ENCODE measurements at regions not wholly inside any gene's neighbourhood (a gene's known extent, or its start where the extent isn't known, plus 50 kb on each side); places are given as distances from the start of the nearest gene placed in this dataset.

GRCh38 chr11:45597097-45597496 is 68.3 kb downstream of the CHST1 start:
- DNase-seq, result no peak

- no peak for DNase-seq
Measured at GRCh38 chr11:45596571-45596970, 68.9 kb downstream of the CHST1 start.

- no peak for DNase-seq
Measured at GRCh38 chr11:45593992-45594391, 71.4 kb downstream of the CHST1 start.

- no peak for DNase-seq
Measured at GRCh38 chr11:45592636-45593035, 72.8 kb downstream of the CHST1 start.

- no peak for DNase-seq
Measured at GRCh38 chr11:45590743-45591142, 74.7 kb downstream of the CHST1 start.

GRCh38 chr11:45585205-45585604 is 80.2 kb downstream of the CHST1 start:
- no peak for DNase-seq

- DNase-seq, result no peak
Measured at GRCh38 chr11:45583981-45584566, 81.3 kb downstream of the CHST1 start.

- DNase-seq, result no peak
Measured at GRCh38 chr11:45580399-45580798, 85.0 kb downstream of the CHST1 start.

- DNase-seq, result no peak
Measured at GRCh38 chr11:45578316-45578715, 87.1 kb downstream of the CHST1 start.

- DNase-seq, result no peak
Measured at GRCh38 chr11:45577752-45578151, 87.7 kb downstream of the CHST1 start.

- no peak for DNase-seq
Measured at GRCh38 chr11:45576461-45577215, 88.8 kb downstream of the CHST1 start.

GRCh38 chr11:45573728-45574127 is 91.7 kb downstream of the CHST1 start:
- DNase-seq, result no peak

- no peak for DNase-seq
Measured at GRCh38 chr11:45572354-45573123, 92.9 kb downstream of the CHST1 start.

GRCh38 chr11:45569776-45570175 is 95.6 kb downstream of the CHST1 start:
- DNase-seq, result no peak

GRCh38 chr11:45568049-45568448 is 97.4 kb downstream of the CHST1 start:
- no peak for DNase-seq

GRCh38 chr11:45565446-45565988 is 99.9 kb downstream of the CHST1 start:
- no peak for DNase-seq

GRCh38 chr11:45563810-45564209 is 101.6 kb downstream of the CHST1 start:
- DNase-seq, result no peak

GRCh38 chr11:45563171-45563570 is 102.3 kb downstream of the CHST1 start:
- no peak for DNase-seq

- DNase-seq, result no peak
Measured at GRCh38 chr11:45560913-45561281, 104.5 kb downstream of the CHST1 start.

- no peak for DNase-seq
Measured at GRCh38 chr11:45560155-45560912, 105.1 kb downstream of the CHST1 start.

- no peak for DNase-seq
Measured at GRCh38 chr11:45556851-45557707, 108.3 kb downstream of the CHST1 start.
